ENCODE measurements at regions not wholly inside any gene's neighbourhood (a gene's known extent, or its start where the extent isn't known, plus 50 kb on each side); places are given as distances from the start of the nearest gene placed in this dataset.

GRCh38 chr17:71935341-71935740 is 185.5 kb upstream of the SOX9 start:
- TF ChIP-seq, protein P1, sequence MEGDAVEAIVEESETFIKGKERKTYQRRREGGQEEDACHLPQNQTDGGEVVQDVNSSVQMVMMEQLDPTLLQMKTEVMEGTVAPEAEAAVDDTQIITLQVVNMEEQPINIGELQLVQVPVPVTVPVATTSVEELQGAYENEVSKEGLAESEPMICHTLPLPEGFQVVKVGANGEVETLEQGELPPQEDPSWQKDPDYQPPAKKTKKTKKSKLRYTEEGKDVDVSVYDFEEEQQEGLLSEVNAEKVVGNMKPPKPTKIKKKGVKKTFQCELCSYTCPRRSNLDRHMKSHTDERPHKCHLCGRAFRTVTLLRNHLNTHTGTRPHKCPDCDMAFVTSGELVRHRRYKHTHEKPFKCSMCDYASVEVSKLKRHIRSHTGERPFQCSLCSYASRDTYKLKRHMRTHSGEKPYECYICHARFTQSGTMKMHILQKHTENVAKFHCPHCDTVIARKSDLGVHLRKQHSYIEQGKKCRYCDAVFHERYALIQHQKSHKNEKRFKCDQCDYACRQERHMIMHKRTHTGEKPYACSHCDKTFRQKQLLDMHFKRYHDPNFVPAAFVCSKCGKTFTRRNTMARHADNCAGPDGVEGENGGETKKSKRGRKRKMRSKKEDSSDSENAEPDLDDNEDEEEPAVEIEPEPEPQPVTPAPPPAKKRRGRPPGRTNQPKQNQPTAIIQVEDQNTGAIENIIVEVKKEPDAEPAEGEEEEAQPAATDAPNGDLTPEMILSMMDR (IDR thresholded peaks at IDR 0.05; ENCODE audit: insufficient read depth, low read length, poor library complexity, severe bottlenecking): no peak
- H3K4me3 ChIP-seq (ENCODE audit: low read depth, low read length): no peak overlapping the region
- no peaks in the 10 kb centered on the region for H3K27me3 ChIP-seq (ENCODE audit: control insufficient read depth, insufficient read depth, low read length)
- DNase-seq (ENCODE audit: low read depth): no peak
- no peaks in the 10 kb centered on the region for H3K36me3 ChIP-seq (ENCODE audit: control insufficient read depth, insufficient read depth, low read length)

- TF ChIP-seq, protein P1 (IDR thresholded peaks at IDR 0.05; ENCODE audit: insufficient read depth, low read length, poor library complexity, severe bottlenecking): no peak
Observed at GRCh38 chr17:71936977-71937376, 183.8 kb upstream of the SOX9 start.

GRCh38 chr17:71937914-71938313 is 182.9 kb upstream of the SOX9 start:
- Histone ChIP-seq H3K36me3 (ENCODE audit: control insufficient read depth, insufficient read depth, low read length) (no peaks in the 10 kb centered on the region), H3K27me3 (ENCODE audit: control insufficient read depth, insufficient read depth, low read length) (no peaks in the 10 kb centered on the region), H3K4me3 (ENCODE audit: low read depth, low read length) (no peak overlapping the region)
- TF ChIP-seq, protein P1 (IDR thresholded peaks at IDR 0.05; ENCODE audit: insufficient read depth, low read length, poor library complexity, severe bottlenecking): no peak
- DNase-seq (ENCODE audit: low read depth): no peak

More at GRCh38 chr17:71936977-71937376, 183.8 kb upstream of the SOX9 start:
- Histone ChIP-seq H3K4me3 (ENCODE audit: low read depth, low read length) (no peak overlapping the region), H3K36me3 (ENCODE audit: control insufficient read depth, insufficient read depth, low read length) (no peaks in the 10 kb centered on the region), H3K27me3 (ENCODE audit: control insufficient read depth, insufficient read depth, low read length) (no peaks in the 10 kb centered on the region)
- DNase-seq (ENCODE audit: low read depth): no peak

DNA sequence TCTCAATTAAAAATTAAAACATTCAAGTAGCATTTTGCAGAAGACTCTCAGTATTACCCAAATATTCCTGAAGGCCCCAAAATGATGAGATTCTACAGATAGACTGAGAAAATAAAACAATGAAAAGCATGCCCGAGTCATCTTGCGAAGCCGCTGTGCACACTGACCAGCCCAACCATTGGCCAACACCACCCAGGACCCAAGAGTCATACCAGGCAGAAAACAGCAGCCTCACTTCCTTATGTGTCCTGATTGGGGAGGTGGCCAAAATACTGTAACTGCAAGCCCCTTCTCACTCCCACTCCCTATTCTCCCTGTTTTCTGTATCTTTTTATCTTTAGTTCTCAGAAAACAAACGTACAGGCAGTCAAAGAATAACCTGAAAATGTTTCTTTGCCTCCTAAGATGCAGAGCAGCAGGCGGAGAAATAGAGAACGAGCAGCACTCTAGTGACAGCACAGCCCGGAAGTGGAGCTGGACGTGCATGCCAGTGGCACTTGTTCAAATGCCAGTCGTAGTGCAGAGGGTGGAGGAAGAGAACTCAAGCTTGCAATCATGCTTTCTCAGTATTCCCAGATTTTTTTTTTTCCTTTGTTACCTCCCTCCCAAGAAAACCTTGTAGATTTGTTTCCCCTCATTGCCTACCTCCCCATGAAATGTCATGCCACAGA is 182.3 kb upstream of the SOX9 start:
- H3K4me3 ChIP-seq (ENCODE audit: low read depth, low read length): no peak overlapping the region
- DNase-seq (ENCODE audit: low read depth): no peak

DNA sequence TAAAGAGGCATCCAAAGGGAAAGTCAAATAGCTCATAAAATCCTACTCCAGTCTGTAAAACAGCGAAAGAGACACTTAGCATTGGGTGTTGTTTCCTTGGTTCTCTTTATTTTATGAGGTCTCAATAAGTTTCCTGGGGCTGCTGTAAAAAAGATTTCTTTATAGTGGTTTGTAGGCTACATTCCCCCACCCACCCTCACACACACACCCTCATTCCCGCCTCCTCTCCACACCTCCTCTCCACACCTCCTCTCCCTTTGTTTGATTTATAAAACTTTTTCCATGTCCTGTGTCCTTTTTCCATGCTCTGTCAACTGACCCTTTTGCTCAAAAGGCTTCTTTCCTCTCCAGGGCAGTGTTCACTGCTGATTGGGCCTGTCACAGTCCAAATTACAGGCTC is 178.9 kb upstream of the SOX9 start:
- Histone ChIP-seq H3K36me3 (ENCODE audit: control insufficient read depth, insufficient read depth, low read length) (no peaks in the 10 kb centered on the region), H3K4me3 (ENCODE audit: low read depth, low read length) (no peak overlapping the region), H3K27me3 (ENCODE audit: control insufficient read depth, insufficient read depth, low read length) (no peaks in the 10 kb centered on the region)
- DNase-seq (ENCODE audit: low read depth): no peak
- TF ChIP-seq, protein P1 (IDR thresholded peaks at IDR 0.05; ENCODE audit: insufficient read depth, low read length, poor library complexity, severe bottlenecking): no peak

More for the DNA sequence above, 182.3 kb upstream of the SOX9 start:
- TF ChIP-seq, protein P1 (IDR thresholded peaks at IDR 0.05; ENCODE audit: insufficient read depth, low read length, poor library complexity, severe bottlenecking): no peak
- H3K36me3 ChIP-seq (ENCODE audit: control insufficient read depth, insufficient read depth, low read length): no peaks in the 10 kb centered on the region
- no peaks in the 10 kb centered on the region for H3K27me3 ChIP-seq (ENCODE audit: control insufficient read depth, insufficient read depth, low read length)

DNA sequence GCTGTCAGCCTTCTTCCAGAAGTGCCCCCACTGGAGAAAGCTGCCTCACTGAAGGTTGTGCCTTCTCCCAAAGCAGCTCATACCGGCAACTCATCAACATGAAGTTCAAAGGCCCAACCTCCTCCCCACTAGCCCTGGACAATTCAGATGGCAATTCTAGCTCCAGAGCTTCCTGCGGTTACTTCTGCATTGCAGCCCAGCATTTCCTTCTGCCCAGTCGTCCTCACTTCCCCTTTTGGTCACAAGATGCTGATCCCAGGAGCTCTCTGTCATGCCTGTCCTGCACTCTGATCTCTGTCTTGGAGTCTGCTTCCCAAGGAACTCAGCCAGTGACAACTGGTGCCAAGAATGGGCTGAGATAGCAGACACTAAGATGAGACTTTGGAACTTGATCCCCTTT is 178.2 kb upstream of the SOX9 start:
- Histone ChIP-seq H3K4me3 (ENCODE audit: low read depth, low read length) (no peak overlapping the region), H3K27me3 (ENCODE audit: control insufficient read depth, insufficient read depth, low read length) (no peaks in the 10 kb centered on the region), H3K36me3 (ENCODE audit: control insufficient read depth, insufficient read depth, low read length) (no peaks in the 10 kb centered on the region)
- TF ChIP-seq, protein P1 (IDR thresholded peaks at IDR 0.05; ENCODE audit: insufficient read depth, low read length, poor library complexity, severe bottlenecking): no peak
- DNase-seq (ENCODE audit: low read depth): no peak
